ENCODE measurements at regions not wholly inside any gene's neighbourhood (a gene's known extent, or its start where the extent isn't known, plus 50 kb on each side); places are given as distances from the start of the nearest gene placed in this dataset.

DNA sequence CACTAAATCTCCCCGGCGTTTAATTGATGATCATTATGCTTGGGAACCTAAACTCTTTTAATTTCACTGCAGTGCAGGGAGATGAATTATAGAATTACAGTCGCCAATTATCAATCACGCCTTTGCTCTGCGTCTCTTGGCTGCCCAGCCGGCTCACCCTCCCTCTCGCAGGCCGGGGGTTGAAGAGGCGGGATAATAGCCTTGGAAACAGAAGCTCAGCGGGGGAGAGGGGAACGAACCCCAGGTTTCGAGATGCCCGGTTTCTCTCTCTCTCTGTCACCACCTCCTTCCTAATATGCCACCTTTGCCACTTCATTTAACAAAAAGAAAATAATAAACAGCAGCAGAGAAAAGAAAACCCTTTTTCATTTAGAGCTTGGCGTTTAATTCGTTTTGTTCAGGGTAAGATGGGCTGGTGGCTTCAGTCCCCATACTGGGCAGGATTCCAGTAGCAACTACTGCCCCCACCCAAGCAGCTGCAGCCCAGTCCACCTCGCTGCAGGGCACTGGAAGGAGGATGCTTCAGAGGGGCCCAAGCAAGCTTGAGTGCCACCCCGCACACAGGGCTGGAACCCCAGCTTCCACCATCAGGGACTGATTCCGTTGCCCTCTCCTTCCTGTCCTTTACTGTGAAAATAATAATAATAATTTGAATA is 271.7 kb downstream of the BUD13 start:
- TF ChIP-seq, protein P1, sequence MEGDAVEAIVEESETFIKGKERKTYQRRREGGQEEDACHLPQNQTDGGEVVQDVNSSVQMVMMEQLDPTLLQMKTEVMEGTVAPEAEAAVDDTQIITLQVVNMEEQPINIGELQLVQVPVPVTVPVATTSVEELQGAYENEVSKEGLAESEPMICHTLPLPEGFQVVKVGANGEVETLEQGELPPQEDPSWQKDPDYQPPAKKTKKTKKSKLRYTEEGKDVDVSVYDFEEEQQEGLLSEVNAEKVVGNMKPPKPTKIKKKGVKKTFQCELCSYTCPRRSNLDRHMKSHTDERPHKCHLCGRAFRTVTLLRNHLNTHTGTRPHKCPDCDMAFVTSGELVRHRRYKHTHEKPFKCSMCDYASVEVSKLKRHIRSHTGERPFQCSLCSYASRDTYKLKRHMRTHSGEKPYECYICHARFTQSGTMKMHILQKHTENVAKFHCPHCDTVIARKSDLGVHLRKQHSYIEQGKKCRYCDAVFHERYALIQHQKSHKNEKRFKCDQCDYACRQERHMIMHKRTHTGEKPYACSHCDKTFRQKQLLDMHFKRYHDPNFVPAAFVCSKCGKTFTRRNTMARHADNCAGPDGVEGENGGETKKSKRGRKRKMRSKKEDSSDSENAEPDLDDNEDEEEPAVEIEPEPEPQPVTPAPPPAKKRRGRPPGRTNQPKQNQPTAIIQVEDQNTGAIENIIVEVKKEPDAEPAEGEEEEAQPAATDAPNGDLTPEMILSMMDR (IDR thresholded peaks at IDR 0.05; ENCODE audit: low read depth, low read length) = no peak
- TF ChIP-seq EZH2phosphoT487 (IDR thresholded peaks at IDR 0.05; ENCODE audit: low read depth) = no peak

Data from OCI-LY3 (cell line).